GM18520 (cell line): ENCODE measurements at regions not wholly inside any gene's neighbourhood (a gene's known extent, or its start where the extent isn't known, plus 50 kb on each side); places are given as distances from the start of the nearest gene placed in this dataset.
"Not testable (repeated sequence)": the region's sequence is repeated elsewhere in the genome, so short reads cannot be mapped to it uniquely, and the experiment has no call there.

Experiments
- ATAC-seq: cut with Tn5 transposase; IDR thresholded peaks from one replicate; pipeline ENCODE4 v1.9.1; 2021; ENCODE audit not compliant: unreplicated experiment

GRCh38 chr13:69283301-69283700 lies 824.3 kb upstream of the ATXN8OS start:
- ATAC-seq, result no peak

DNA sequence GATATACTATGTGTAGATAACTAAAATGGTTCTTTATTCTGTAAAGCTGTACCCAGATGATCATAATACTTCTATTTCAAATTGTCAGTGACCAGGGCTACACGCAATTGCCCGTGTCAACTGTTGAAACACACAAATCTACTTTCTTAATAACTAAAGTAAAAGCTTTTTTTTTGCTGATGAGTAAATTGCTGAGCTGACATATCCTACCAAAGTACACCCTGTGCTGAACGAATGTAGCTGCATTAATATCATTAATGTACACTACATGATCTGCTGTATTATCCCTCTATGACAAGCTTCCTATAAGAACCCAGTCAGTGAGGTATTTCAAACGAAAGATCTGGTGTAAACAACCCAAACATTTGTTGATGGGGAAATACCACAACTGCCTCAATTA lies 827.2 kb upstream of the ATXN8OS start:
- ATAC-seq, result no peak

DNA sequence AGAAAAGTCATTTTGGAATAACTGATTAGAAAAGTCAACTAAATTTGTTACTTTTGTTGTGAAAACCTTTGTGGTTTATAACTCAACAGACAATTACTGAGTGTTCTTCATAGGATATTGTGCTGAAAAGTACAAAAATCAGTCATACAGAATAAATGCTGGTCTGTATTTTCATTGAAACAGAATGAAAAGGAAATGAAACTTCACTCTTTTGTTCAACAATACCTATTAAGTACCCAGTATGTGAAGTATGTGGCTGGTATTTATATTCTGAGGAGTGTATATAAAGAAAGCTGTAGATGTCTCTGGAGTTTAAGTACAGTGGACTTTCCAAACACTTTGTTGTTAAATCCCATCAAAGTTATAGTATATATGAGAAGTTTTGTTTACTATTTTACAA lies 828.4 kb upstream of the ATXN8OS start:
- ATAC-seq, result peak; percentile 53

GRCh38 chr13:69274231-69274630 lies 833.4 kb upstream of the ATXN8OS start:
- ATAC-seq, result no peak

DNA sequence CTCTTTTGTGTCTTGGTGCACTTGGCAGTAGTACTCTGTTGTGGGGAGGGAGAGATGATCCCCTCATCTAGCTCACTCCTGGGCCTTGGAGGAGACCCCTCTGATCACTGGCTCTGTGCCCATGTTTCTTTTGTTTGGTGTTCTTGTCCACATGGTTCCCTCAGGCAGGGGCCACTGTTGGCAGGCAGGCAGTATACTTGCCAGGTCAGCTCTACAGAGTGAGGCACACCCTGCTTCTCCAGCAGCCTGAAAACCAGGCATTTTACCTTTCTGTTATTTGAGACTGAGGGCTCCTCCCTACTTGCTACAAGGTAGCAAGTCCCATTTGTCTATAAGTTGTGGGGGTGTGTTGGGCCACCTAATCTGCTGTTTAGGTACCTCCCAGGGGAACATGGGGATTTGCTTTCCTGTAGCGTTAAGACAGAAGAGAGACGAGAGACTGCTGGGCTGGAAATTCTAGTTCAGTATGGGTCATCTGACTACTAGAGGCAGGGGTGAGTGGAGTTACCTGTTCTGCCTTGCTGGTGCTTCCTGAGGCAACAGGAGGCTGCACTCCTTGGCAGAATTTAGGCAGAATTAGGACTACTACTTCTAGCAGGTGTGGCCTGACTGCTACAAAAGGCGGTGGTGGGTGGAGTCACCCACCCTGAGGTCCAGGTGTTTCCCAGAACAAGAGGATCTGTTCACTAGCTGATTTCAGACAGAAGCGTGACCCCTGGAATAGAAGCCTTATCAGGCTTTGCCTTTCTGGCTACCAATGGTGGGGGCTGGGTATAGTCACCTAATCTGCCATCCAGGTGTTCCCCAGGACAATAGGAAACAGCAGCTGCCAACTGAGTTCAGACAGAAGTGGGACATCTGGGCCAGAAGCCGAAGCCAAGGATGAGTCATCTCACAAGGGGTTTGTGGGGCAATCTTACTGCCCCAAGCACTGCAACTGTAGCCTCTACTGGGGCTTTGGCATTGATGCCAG lies 843.0 kb upstream of the ATXN8OS start:
- no peak for ATAC-seq

GRCh38 chr13:69243366-69243765 lies 864.3 kb upstream of the ATXN8OS start:
- ATAC-seq, result no peak

- no peak for ATAC-seq
Measured at GRCh38 chr13:69234171-69234570, 873.5 kb upstream of the ATXN8OS start.

GRCh38 chr13:69226427-69226826 lies 881.2 kb upstream of the ATXN8OS start:
- ATAC-seq, result no peak

GRCh38 chr13:69221633-69222498 lies 885.8 kb upstream of the ATXN8OS start:
- not testable (repeated sequence) for ATAC-seq

- ATAC-seq, result no peak
Measured at GRCh38 chr13:69213396-69213795, 894.2 kb upstream of the ATXN8OS start.

DNA sequence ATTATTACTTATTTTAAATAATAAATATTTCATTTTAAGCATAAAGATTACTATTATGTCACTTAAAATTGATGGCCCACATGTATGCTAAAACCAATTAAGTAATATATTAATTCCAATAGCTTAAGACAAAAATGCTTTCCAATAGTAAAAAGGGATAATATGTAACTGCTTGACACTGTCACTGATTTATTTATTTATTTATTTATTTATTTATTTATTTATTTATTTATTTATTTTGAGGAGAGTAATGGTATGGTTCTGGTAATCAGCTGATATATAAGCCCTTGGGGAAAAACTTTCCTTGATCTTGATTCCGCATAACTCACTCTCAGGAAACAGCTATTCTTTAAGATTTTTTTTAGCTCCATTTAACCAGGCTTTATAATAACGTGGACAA lies 903.0 kb upstream of the ATXN8OS start:
- ATAC-seq, result no peak

GRCh38 chr13:69202996-69203395 lies 904.6 kb upstream of the ATXN8OS start:
- no peak for ATAC-seq

DNA sequence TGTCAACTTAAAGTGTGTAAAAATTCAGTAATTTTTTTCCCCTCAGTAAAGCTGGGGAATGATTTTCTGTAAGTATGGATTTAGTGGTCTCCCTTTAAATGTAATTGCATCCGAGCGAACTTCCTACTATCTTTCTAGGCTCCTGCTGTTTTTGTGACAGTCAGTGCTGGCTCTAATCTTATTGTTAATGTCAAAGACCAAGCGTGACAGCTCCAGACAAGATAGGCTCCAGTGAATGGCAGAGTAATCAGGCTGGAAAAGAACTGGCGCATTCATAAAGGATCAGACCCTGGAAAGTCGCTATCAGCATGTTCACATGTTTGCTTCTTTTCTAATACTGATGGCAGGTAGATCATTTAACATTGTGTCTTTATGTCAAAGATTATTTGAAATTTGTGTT lies 908.0 kb upstream of the ATXN8OS start:
- no peak for ATAC-seq

DNA sequence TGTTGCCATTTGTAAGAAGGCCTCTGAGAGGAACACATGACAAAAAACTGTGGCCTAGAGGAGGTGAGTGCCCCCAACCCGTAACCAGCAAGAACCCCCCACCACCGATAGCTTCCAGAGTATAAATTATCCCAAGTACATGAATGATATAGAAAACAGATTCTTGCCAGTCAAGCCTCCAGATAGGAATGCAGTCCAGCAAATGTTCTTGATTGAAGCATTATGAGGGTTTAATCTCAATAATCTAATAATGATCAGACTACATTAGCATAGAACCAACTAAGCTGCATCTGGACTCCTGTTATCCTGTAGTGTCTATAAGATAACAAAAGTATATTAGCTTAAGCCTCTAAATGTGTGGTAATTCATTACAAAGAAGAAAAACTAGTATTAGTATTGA lies 908.9 kb upstream of the ATXN8OS start:
- ATAC-seq, result no peak

DNA sequence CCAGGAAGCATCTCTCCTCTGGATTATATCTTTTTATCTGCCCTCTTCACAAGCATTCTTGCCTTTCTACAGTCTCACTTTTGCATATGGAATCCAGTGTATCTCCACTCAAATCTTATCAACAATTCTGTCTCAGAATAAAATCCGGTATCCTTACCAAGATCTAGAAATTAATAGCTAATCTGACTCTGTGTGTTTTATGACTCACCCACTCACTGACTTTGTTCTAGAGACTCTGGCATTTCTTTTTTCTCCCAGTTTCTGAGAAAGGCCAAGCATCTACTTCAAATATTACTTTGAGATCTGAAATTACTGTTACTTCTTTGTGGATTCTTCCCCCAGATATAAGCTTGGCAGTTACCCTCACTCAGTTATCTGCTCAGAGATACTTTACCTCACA lies 913.5 kb upstream of the ATXN8OS start:
- no peak for ATAC-seq

DNA sequence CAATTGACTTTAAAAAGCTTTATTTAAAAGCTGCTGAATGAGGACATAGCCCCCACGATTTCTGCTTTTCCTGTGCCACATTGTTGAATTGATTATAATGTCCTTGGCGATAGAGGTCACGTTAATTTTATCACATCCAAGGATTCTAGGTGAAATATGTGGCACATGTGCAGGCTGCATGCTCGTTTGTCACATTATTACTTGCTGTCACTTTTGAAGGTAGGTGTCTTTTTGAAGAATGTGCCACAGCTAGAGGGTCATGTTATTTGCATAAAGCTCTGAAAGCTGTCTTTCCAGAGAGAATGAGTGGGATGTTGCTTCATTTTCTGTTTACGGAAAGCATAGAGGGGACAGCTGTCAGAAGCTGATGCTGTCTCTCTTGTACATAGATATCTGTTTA lies 927.6 kb upstream of the ATXN8OS start:
- ATAC-seq, result no peak

DNA sequence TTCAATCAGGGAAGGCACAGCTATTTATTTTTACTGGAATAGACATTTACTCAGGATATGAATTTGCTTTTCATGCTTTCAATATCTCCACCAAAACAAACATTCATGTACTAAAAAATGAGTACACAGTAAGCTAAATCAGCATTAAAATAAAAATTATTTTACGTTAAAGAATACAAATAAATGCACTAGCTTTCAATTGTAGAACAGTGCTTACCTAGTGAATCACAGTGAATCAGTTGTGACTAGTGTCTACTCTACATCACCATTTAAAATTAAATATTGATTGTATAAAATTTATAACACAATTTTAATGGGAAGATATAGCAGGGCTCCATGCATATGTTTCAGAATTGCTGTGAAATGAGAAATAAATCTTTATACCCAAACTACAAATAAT lies 929.6 kb upstream of the ATXN8OS start:
- no peak for ATAC-seq

DNA sequence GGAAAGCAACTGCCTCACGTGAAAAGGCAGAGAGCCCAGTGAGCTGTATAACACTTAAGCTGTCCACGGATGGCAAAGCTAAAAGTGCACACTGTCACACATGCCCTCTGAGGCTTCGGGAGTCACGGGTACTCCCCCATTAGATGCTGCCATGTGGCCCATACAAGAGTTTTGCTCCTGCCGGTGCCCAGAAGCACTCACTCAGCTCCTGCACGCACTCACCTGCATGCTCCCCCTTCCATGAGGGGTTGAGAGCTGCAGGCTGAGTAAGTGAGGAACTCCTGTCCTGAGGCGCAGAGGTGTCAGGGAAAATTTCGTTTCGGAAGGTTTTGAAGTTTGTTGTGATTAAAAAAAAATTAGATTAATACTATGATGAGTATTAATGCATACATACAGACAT lies 939.2 kb upstream of the ATXN8OS start:
- no peak for ATAC-seq

GRCh38 chr13:69155136-69155535 lies 952.5 kb upstream of the ATXN8OS start:
- no peak for ATAC-seq

DNA sequence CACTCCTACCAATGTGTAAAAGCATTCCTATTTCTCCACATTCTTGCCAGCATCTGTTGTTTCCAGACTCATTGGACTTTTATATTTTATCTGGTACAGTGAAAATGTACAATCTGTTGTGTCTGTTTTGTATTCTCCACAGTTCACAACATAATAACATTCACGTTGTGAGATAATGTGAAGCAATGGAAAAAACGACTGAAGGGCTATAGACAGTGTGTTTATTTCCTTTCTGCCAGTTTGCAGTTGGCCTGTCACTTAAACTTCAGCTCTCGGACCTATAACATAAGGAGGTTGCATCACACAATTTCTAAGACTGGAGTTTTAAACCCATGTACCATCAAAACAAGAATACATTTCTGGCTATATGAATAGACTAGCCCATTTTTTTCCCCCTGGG lies 965.5 kb upstream of the ATXN8OS start:
- no peak for ATAC-seq

DNA sequence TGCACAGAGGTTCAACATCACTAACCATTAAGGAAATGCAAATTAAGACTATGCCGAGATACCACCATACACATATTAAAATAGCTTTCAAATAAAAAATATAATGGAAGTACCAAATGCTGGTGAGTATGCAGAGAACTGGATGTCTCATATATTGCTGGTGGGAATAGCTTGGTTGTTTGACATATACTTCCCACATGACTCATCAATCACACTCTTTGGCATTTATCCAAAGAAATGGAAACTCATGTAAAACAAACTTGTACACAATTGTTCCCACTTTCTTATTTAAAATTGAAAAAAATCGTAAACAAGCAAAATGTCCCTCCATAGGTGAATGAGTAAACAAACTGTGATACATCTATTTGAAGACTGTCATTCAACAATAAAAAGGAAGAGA lies 982.6 kb upstream of the ATXN8OS start:
- no peak for ATAC-seq
